GM12878 (cell line): ENCODE measurements at regions not wholly inside any gene's neighbourhood (a gene's known extent, or its start where the extent isn't known, plus 50 kb on each side); places are given as distances from the start of the nearest gene placed in this dataset.

Source experiments
- ATAC-seq: fragments of 200-7000 bp; cut with Tn5 transposase; 3 replicates; pipeline ENCODE4 v1.9.1; 2020; ENCODE audit warnings: mild to moderate bottlenecking, moderate library complexity
- BruUV-seq: library from RNA; stranded (reverse); fragments of 400-500 nt; replicated peaks from 2 replicates; lab custom pipeline; 2021; lab: Mats Ljungman, UMichigan
- CTCF ChIA-PET: fragments of 300-600 bp; sonication (Branson Sonifier 250); formaldehyde crosslinking; extraction: SDS; loops from one replicate; lab custom pipeline; 2021; ENCODE audit warnings: inconsistent platforms; lab: Yijun Ruan, JAX
- POLR2A ChIA-PET: fragments of 350-600 bp; formaldehyde crosslinking; extraction: SDS; loops from one replicate; lab custom pipeline; 2021; ENCODE audit warnings: inconsistent platforms; lab: Charles Lee
- RAD21 ChIA-PET: fragments of 300-600 bp; sonication (Branson Sonifier 250); formaldehyde crosslinking; loops from one replicate; lab custom pipeline; 2023; ENCODE audit warnings: antibody characterized with exemption; ENCODE audit not compliant: unreplicated experiment; lab: Charles Lee
- SMC1A ChIA-PET: fragments of 300-600 bp; sonication (Branson Sonifier 250); formaldehyde crosslinking; loops from one replicate; lab custom pipeline; 2023; ENCODE audit not compliant: unreplicated experiment, uncharacterized antibody; lab: Charles Lee
- DNase-seq: peaks from one replicate; pipeline ENCODE4 v3.0.0-alpha.2; 2011; ENCODE audit warnings: low read depth, low spot score
- FAIRE-seq: peaks from 3 replicates; lab custom pipeline; 2011; peaks lifted over from hg19 to GRCh38; lab: Jason Lieb, UNC
- H2AFZ ChIP-seq: 2 replicates; pipeline ENCODE4 v1.6.0; 2011; ENCODE audit warnings: low read depth, low read length, control low read depth; ENCODE audit not compliant: control insufficient read depth
- H3K27ac ChIP-seq: 2 replicates; pipeline ENCODE4 v1.5.1; 2011; ENCODE audit warnings: control low read depth; ENCODE audit not compliant: control insufficient read depth, insufficient read depth
- H3K27me3 ChIP-seq, 2 experiments: replicated peaks in 1 of 2; 2 replicates each; pipeline versions ENCODE4 v1.6.0 to v1.6.1; 2011; ENCODE audit warnings: low read length in 1 of 2; ENCODE audit not compliant: control insufficient read depth in 2 of 2, insufficient read depth in 2 of 2
- H3K36me3 ChIP-seq, 2 experiments: 2 replicates each; pipeline ENCODE4 v1.5.1; 2011; ENCODE audit warnings: low read length in 1 of 2; ENCODE audit not compliant: control insufficient read depth in 2 of 2, insufficient read depth in 2 of 2
- H3K4me1 ChIP-seq: 2 replicates; pipeline ENCODE4 v1.6.1; 2011; ENCODE audit warnings: mild to moderate bottlenecking, low read length, moderate library complexity, mixed read lengths; ENCODE audit not compliant: control insufficient read depth, insufficient read depth
- H3K4me2 ChIP-seq: 2 replicates; pipeline ENCODE4 v1.6.0; 2011; ENCODE audit warnings: control low read depth; ENCODE audit not compliant: control insufficient read depth, insufficient read depth
- H3K4me3 ChIP-seq: fragments of 200-600 bp; sonication (generic); 2 replicates; pipeline ENCODE4 v1.5.1; 2016
- H3K79me2 ChIP-seq: 2 replicates; pipeline ENCODE4 v1.6.0; 2011; ENCODE audit warnings: low read length; ENCODE audit not compliant: control insufficient read depth, insufficient read depth
- H3K9ac ChIP-seq: 2 replicates; pipeline ENCODE4 v1.8.0; 2011; ENCODE audit warnings: low read length, control low read depth, mixed read lengths; ENCODE audit not compliant: control insufficient read depth, insufficient read depth
- H3K9me3 ChIP-seq: replicated peaks from 3 replicates; pipeline ENCODE4 v1.5.1; 2011; ENCODE audit warnings: mild to moderate bottlenecking, low read length; ENCODE audit not compliant: control insufficient read depth, insufficient read depth
- H4K20me1 ChIP-seq: 2 replicates; pipeline ENCODE4 v1.6.0; 2011; ENCODE audit not compliant: control insufficient read depth, insufficient read depth
- NR2F1 ChIP-seq: fragments of 450-650 bp; conservative IDR thresholded peaks from 2 replicates; pipeline ENCODE4 v1.6.1; 2017; ENCODE audit warnings: mild to moderate bottlenecking
- whole genome bisulfite sequencing: methylation state at CpG from one replicate; pipeline ENCODE4 v1.1.6; 2016; ENCODE audit warnings: low lambda C conversion rate; ENCODE audit not compliant: insufficient replicate concordance, insufficient coverage; ENCODE audit errors: missing lambda C conversion rate; 5-methylcytosine and 5-hydroxymethylcytosine counted together
- in situ Hi-C: fragments of 300-500 bp; cut with MboI; formaldehyde crosslinking; loops from 9 replicates; pipeline ENCODE4 v1.14.3; 2018; ENCODE audit warnings: mixed read lengths
- intact Hi-C: fragments of 100-400 bp; cut with micrococcal nuclease; formaldehyde crosslinking; loops from one replicate; pipeline ENCODE4 v1.14.2; 2022; ENCODE audit not compliant: unreplicated experiment
- TF ChIP-seq, protein P1 (sequence below): fragments of 450-650 bp; IDR thresholded peaks from 2 replicates; pipeline ENCODE4 v1.6.1; 2017; ENCODE audit warnings: mild to moderate bottlenecking, moderate library complexity

DNA sequence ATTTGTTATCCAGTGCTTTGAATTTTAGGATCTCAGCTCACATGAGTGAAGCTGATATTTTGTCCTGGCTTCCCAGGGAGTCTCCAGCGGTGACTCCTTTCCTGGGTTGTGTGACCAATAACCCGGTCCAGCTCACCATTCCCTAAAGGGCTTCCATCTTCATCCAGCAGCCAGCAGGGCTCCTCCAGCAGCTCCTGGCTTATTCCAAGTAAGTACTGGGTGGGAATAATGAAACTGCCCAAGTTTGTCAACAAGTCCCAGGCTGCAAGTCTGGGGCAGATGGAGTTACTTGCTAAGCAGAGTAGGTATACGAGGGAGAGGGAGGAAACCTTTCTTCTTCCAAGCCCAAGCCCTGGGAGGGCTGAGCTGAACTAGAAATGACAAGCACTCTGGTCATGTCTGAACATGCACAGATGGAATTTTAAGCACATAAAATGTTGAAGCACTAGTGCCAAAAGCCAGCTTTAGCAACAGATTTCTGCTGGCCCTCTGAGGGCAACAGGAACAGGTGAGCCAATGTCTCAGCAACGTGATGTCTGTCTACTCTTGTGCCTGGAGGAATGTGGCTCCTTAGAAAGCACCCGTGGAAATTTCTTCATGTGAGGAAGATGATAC lies 153.7 kb upstream of the DAPK1 start:
- H3K4me1 ChIP-seq: no peaks in the 10 kb centered on the region
- no peaks in the 10 kb centered on the region for H3K27me3 ChIP-seq
- no peaks in the 10 kb centered on the region for H3K79me2 ChIP-seq
- DNase-seq: no peak
- no peaks in the 10 kb centered on the region; the same call in 2 of the 3 replicates for H3K9me3 ChIP-seq
- ChIA-PET RAD21 (no interaction called here), POLR2A (no interaction called here), SMC1A (interaction anchor here (1.2 to 1.9 kb wide), 4 partner anchors 12 to 156 kb away, joined by 5 to 6 read pairs (median 5); partner anchors contain the start of gene DAPK1), CTCF (interaction anchor here (0.9 to 2.0 kb wide), 4 partner anchors 19 to 935 kb away, joined by 3 to 7 read pairs (median 4); no protein-coding TSS in a partner anchor)
- FAIRE-seq: no peak
- no peaks in the 10 kb centered on the region for H4K20me1 ChIP-seq
- no peak overlapping the region for H3K4me2 ChIP-seq
- no peak for ATAC-seq
- no TSS peak for BruUV-seq
- 59% methylated on average over 5 of the region's 5 CpGs for WGBS
- TF ChIP-seq NR2F1: no peak
- TF ChIP-seq, protein P1, sequence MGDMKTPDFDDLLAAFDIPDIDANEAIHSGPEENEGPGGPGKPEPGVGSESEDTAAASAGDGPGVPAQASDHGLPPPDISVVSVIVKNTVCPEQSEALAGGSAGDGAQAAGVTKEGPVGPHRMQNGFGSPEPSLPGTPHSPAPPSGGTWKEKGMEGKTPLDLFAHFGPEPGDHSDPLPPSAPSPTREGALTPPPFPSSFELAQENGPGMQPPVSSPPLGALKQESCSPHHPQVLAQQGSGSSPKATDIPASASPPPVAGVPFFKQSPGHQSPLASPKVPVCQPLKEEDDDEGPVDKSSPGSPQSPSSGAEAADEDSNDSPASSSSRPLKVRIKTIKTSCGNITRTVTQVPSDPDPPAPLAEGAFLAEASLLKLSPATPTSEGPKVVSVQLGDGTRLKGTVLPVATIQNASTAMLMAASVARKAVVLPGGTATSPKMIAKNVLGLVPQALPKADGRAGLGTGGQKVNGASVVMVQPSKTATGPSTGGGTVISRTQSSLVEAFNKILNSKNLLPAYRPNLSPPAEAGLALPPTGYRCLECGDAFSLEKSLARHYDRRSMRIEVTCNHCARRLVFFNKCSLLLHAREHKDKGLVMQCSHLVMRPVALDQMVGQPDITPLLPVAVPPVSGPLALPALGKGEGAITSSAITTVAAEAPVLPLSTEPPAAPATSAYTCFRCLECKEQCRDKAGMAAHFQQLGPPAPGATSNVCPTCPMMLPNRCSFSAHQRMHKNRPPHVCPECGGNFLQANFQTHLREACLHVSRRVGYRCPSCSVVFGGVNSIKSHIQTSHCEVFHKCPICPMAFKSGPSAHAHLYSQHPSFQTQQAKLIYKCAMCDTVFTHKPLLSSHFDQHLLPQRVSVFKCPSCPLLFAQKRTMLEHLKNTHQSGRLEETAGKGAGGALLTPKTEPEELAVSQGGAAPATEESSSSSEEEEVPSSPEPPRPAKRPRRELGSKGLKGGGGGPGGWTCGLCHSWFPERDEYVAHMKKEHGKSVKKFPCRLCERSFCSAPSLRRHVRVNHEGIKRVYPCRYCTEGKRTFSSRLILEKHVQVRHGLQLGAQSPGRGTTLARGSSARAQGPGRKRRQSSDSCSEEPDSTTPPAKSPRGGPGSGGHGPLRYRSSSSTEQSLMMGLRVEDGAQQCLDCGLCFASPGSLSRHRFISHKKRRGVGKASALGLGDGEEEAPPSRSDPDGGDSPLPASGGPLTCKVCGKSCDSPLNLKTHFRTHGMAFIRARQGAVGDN: no peak
- intact Hi-C loops (no loop called here), in situ Hi-C loops (loop anchor here (5.0 kb wide), 1 partner anchor 318 kb away; no protein-coding TSS in a partner anchor)
- no peak overlapping the region for H3K9ac ChIP-seq
- H3K36me3 ChIP-seq: no peaks in the 10 kb centered on the region
- H2AFZ ChIP-seq: no peak overlapping the region
- H3K27ac ChIP-seq: no peak overlapping the region
- H3K4me3 ChIP-seq: no peak overlapping the region
